ENCODE measurements at regions not wholly inside any gene's neighbourhood (a gene's known extent, or its start where the extent isn't known, plus 50 kb on each side); places are given as distances from the start of the nearest gene placed in this dataset.

DNA sequence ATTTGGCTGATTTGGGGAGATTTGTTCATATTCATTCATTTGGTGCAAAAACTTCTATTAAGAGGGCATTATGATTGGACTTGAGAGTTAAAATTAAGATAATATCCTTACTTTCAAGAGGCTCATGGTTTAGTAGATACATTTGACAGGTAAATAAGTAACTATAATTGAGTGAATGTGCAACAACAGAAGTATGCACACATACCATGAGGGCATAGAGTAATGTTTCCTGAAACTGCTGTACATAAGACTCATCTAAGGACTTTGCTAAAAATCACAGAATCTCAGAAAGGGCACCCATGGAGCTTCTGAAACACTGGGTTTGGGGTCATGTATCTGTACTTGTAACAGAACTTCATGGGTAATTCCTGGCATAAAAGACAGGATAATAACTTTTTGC, 70.1 kb upstream of the PPP2R2B start:
- DNase-seq (ENCODE audit: low read depth) (no peak), FAIRE-seq (no peak)
- Histone ChIP-seq H3K36me3 (ENCODE audit: control insufficient read depth, insufficient read depth, low read length) (no peaks in the 10 kb centered on the region), H3K4me3 (ENCODE audit: low read depth, low read length) (no peak overlapping the region), H3K27me3 (ENCODE audit: control insufficient read depth, insufficient read depth, low read length) (no peaks in the 10 kb centered on the region)
- TF ChIP-seq, protein P1, sequence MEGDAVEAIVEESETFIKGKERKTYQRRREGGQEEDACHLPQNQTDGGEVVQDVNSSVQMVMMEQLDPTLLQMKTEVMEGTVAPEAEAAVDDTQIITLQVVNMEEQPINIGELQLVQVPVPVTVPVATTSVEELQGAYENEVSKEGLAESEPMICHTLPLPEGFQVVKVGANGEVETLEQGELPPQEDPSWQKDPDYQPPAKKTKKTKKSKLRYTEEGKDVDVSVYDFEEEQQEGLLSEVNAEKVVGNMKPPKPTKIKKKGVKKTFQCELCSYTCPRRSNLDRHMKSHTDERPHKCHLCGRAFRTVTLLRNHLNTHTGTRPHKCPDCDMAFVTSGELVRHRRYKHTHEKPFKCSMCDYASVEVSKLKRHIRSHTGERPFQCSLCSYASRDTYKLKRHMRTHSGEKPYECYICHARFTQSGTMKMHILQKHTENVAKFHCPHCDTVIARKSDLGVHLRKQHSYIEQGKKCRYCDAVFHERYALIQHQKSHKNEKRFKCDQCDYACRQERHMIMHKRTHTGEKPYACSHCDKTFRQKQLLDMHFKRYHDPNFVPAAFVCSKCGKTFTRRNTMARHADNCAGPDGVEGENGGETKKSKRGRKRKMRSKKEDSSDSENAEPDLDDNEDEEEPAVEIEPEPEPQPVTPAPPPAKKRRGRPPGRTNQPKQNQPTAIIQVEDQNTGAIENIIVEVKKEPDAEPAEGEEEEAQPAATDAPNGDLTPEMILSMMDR (IDR thresholded peaks at IDR 0.05; ENCODE audit: insufficient read depth, low read length, severe bottlenecking) = no peak

DNA sequence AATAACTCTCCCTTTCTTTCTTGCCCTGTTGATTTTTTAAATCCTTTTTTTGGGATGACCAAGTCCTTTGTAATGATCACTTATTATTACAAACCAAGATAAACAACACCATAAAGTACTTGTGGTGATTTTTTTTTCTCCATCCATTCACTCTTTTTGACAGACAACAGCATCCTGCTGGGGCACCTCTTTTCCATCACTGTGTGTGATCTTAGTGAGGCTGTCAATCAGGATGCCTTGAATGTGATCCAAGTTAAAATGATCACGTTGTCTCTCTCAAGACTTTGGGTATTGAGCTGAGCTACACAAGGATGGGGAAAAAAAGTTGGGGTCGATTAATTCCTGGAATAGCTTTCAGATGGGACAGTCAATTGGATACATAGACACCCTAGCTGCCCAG, 73.6 kb upstream of the PPP2R2B start:
- DNase-seq (ENCODE audit: low read depth) (no peak), FAIRE-seq (no peak)
- Histone ChIP-seq H3K4me3 (ENCODE audit: low read depth, low read length) (no peak overlapping the region), H3K36me3 (ENCODE audit: control insufficient read depth, insufficient read depth, low read length) (no peaks in the 10 kb centered on the region), H3K27me3 (ENCODE audit: control insufficient read depth, insufficient read depth, low read length) (no peaks in the 10 kb centered on the region)
- TF ChIP-seq, protein P1 (IDR thresholded peaks at IDR 0.05; ENCODE audit: insufficient read depth, low read length, severe bottlenecking) = no peak

DNA sequence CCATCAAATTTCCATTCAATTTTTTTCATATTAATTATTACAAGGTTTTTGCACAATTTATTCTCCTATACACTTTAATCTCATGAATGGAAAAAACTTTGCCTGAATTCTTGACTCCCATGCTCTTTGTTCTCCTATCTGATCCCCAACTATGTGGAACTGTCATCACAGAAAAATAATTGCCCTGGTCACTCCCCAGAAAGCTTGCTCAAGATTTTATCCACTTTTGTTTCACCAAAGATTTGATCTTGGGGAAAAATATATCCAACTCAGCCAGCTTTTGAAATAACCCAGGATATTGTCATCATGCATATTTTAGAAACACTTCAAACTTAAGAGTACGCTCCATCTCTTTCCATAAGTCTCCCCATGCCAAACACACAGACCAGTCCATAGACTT, 77.7 kb upstream of the PPP2R2B start:
- FAIRE-seq = no peak
- H3K4me3 ChIP-seq (ENCODE audit: low read depth, low read length) = no peak overlapping the region
- no peaks in the 10 kb centered on the region for H3K36me3 ChIP-seq (ENCODE audit: control insufficient read depth, insufficient read depth, low read length)
- TF ChIP-seq, protein P1 (IDR thresholded peaks at IDR 0.05; ENCODE audit: insufficient read depth, low read length, severe bottlenecking) = no peak
- no peaks in the 10 kb centered on the region for H3K27me3 ChIP-seq (ENCODE audit: control insufficient read depth, insufficient read depth, low read length)
- DNase-seq (ENCODE audit: low read depth) = no peak

DNA sequence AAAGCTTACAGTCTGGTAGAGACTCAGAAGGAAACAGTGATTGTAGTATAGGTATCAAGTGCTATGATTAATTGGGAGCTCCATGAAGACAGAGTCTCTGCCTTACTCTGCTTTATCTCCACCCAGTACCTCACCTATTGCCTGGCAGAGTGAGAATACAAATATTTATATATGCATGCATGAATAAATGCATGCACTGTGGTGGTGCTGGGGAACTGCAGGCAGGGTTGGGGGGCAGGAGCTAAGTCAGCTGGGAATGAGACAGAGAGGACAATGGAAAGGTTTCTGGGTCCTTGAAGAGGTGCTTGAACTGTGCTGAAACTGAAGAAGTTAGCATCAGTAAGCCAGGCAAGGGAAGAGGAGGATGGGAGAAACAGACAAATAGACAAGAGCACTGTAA, 80.8 kb upstream of the PPP2R2B start:
- DNase-seq (ENCODE audit: low read depth) (no peak), FAIRE-seq (no peak)
- Histone ChIP-seq H3K4me3 (ENCODE audit: low read depth, low read length) (no peak overlapping the region), H3K36me3 (ENCODE audit: control insufficient read depth, insufficient read depth, low read length) (no peaks in the 10 kb centered on the region), H3K27me3 (ENCODE audit: control insufficient read depth, insufficient read depth, low read length) (no peaks in the 10 kb centered on the region)
- TF ChIP-seq, protein P1 (IDR thresholded peaks at IDR 0.05; ENCODE audit: insufficient read depth, low read length, severe bottlenecking) = no peak

DNA sequence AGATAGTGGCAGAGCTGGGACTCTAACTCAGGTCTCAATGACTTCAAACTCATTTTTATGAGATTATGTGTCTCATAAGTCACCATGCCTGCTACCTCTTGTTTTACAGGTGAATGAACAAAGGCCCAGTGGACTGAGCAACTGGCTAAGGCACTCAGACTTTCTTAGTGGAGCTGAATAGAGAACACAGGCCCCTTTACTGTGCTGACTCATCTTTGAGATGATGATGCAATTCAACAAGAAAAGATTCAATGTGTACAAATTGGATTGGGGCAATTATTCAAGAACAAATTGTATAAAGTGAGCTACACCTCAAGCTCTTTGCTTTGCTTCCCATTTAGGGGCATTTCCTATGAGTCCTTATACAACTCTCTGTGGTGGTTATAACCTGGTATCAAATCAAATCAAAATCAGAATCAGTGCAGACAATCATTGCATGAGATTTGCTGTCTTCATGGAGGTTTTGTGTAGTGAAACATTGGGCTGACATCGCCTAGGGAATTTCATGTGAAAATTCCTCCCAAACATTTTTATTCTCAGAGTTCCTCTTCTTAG, 84.3 kb upstream of the PPP2R2B start:
- DNase-seq (ENCODE audit: low read depth) = peak; percentile 70
- Histone ChIP-seq H3K36me3 (ENCODE audit: control insufficient read depth, insufficient read depth, low read length) (no peaks in the 10 kb centered on the region), H3K4me3 (ENCODE audit: low read depth, low read length) (no peak overlapping the region), H3K27me3 (ENCODE audit: control insufficient read depth, insufficient read depth, low read length) (no peaks in the 10 kb centered on the region)
- no peak for FAIRE-seq
- TF ChIP-seq, protein P1 (IDR thresholded peaks at IDR 0.05; ENCODE audit: insufficient read depth, low read length, severe bottlenecking) = no peak

Data from bronchial epithelial cell (primary cell).